ENCODE measurements at regions not wholly inside any gene's neighbourhood (a gene's known extent, or its start where the extent isn't known, plus 50 kb on each side); places are given as distances from the start of the nearest gene placed in this dataset.

GRCh38 chr2:82283075-82283474 is 1978.5 kb upstream of the LRRTM1 start:
- Histone ChIP-seq H3K9me3 (no peaks in the 10 kb centered on the region), H3K36me3 (no peaks in the 10 kb centered on the region), H3K27me3 (no peaks in the 10 kb centered on the region), H3K4me1 (no peaks in the 10 kb centered on the region), H3K27ac (no peak overlapping the region), H3K4me3 (no peak overlapping the region)
- no peak for DNase-seq
- intact Hi-C loops (cut with DNase I) = no loop called here
- 76 to 82% (median 80%) methylated on average over 2 of the region's 2 CpGs for WGBS, 4 donors
- TF ChIP-seq CTCF (IDR thresholded peaks at IDR 0.05) = no peak
- no peak for TF ChIP-seq POLR2A (IDR thresholded peaks at IDR 0.05)
- ATAC-seq = no peak

- Histone ChIP-seq H3K4me3 (no peak overlapping the region), H3K9me3 (no peaks in the 10 kb centered on the region), H3K27ac (no peak overlapping the region), H3K4me1 (no peaks in the 10 kb centered on the region), H3K36me3 (no peaks in the 10 kb centered on the region), H3K27me3 (no peaks in the 10 kb centered on the region)
- intact Hi-C loops (cut with DNase I) = no loop called here
- 76 to 86% (median 79%) methylated on average over 16 of the region's 16 CpGs for WGBS, 4 donors
- ATAC-seq = peak in 1 of 4 donors; percentile 13
- no peak for DNase-seq
- peak in 2 of 12 donors; percentile 8 to 16 for TF ChIP-seq CTCF (IDR thresholded peaks at IDR 0.05)
- TF ChIP-seq POLR2A (IDR thresholded peaks at IDR 0.05) = no peak
These were observed 1977.7 kb upstream of the LRRTM1 start for GRCh38 chr2:82282111-82282882.

GRCh38 chr2:82279367-82279766 is 1974.8 kb upstream of the LRRTM1 start:
- no peak for TF ChIP-seq POLR2A (IDR thresholded peaks at IDR 0.05)
- TF ChIP-seq CTCF (IDR thresholded peaks at IDR 0.05) = no peak
- DNase-seq (no peak), ATAC-seq (no peak)

GRCh38 chr2:82278416-82278815 is 1973.9 kb upstream of the LRRTM1 start:
- DNase-seq (no peak), ATAC-seq (no peak)
- intact Hi-C loops (cut with DNase I) = no loop called here
- no peaks in the 10 kb centered on the region for H3K4me1 ChIP-seq
- H3K27ac ChIP-seq = no peak overlapping the region
- no peaks in the 10 kb centered on the region for H3K27me3 ChIP-seq
- no peak overlapping the region for H3K4me3 ChIP-seq
- no peak for TF ChIP-seq POLR2A (IDR thresholded peaks at IDR 0.05)
- no peak for TF ChIP-seq CTCF (IDR thresholded peaks at IDR 0.05)
- H3K36me3 ChIP-seq = no peaks in the 10 kb centered on the region
- H3K9me3 ChIP-seq = no peaks in the 10 kb centered on the region
- WGBS, 4 donors = 79 to 86% (median 85%) methylated on average over 1 of the region's 1 CpG

More at GRCh38 chr2:82279367-82279766, 1974.8 kb upstream of the LRRTM1 start:
- H3K27me3 ChIP-seq = no peaks in the 10 kb centered on the region
- H3K36me3 ChIP-seq = no peaks in the 10 kb centered on the region
- H3K27ac ChIP-seq = no peak overlapping the region
- no peaks in the 10 kb centered on the region for H3K4me1 ChIP-seq
- intact Hi-C loops (cut with DNase I) = no loop called here
- H3K9me3 ChIP-seq = no peaks in the 10 kb centered on the region
- no peak overlapping the region for H3K4me3 ChIP-seq
- WGBS, 4 donors = 51 to 60% (median 57%) methylated on average over 1 of the region's 1 CpG

Measured in heart left ventricle (tissue), 16 donors.